ENCODE measurements at regions not wholly inside any gene's neighbourhood (a gene's known extent, or its start where the extent isn't known, plus 50 kb on each side); places are given as distances from the start of the nearest gene placed in this dataset.

GRCh38 chr12:11517080-11517479 is 121.7 kb upstream of the PRB2 start:
- TF ChIP-seq CTCF (IDR thresholded peaks at IDR 0.05) (no peak), EZH2phosphoT487 (IDR thresholded peaks at IDR 0.05) (no peak), EZH2 (IDR thresholded peaks at IDR 0.05) (no peak)

Measured in neural progenitor cell (in vitro differentiated cells).